Uterus (tissue), 3 donors: ENCODE measurements at regions not wholly inside any gene's neighbourhood (a gene's known extent, or its start where the extent isn't known, plus 50 kb on each side); places are given as distances from the start of the nearest gene placed in this dataset.

Experiments used
- DNase-seq, 2 donors: peaks; one replicate each; pipeline ENCODE4 v3.0.0-alpha.2; 2019 to 2020
- H3K27ac ChIP-seq, 2 donors: fragments of 200-600 bp; sonication (generic); 1 replicate in 1 of 2; 2 replicates in 1 of 2; pipeline ENCODE4 v1.5.1; 2016 to 2018
- H3K27me3 ChIP-seq, 2 donors: fragments of 200-600 bp; sonication (generic); one replicate each; pipeline ENCODE4 v1.5.1; 2018 to 2019; ENCODE audit warnings: control low read depth in 1 of 2
- H3K36me3 ChIP-seq, 2 donors: fragments of 200-600 bp; sonication (generic); one replicate each; pipeline ENCODE4 v1.5.1; 2019; ENCODE audit warnings: control low read depth in 1 of 2
- H3K4me1 ChIP-seq, 2 donors: fragments of 200-600 bp; sonication (generic); one replicate each; pipeline ENCODE4 v1.5.1; 2018 to 2019; ENCODE audit warnings: control low read depth in 1 of 2
- H3K4me3 ChIP-seq, 2 donors: fragments of 200-600 bp; sonication (generic); 1 replicate in 1 of 2; 2 replicates in 1 of 2; pipeline ENCODE4 v1.5.1; 2018 to 2019; ENCODE audit warnings: mild to moderate bottlenecking in 1 of 2
- H3K9me3 ChIP-seq, 2 donors: fragments of 200-600 bp; sonication (generic); one replicate each; pipeline ENCODE4 v1.5.1; 2019; ENCODE audit warnings: control low read depth in 1 of 2
- CTCF ChIP-seq, 4 experiments: fragments of 200-600 bp in 2 of 4; fragments of 450-650 bp in 2 of 4; sonication (generic) in 2 of 4; IDR thresholded peaks; one replicate each; pipeline ENCODE4 v1.5.1; 2016 to 2019; ENCODE audit warnings: antibody characterized with exemption in 4 of 4, mild to moderate bottlenecking in 2 of 4, moderate library complexity in 1 of 4
- POLR2A ChIP-seq, 2 donors: fragments of 450-650 bp; IDR thresholded peaks; one replicate each; pipeline ENCODE4 v1.6.1; 2016; ENCODE audit warnings: antibody characterized with exemption in 2 of 2, mild to moderate bottlenecking in 1 of 2, moderate library complexity in 1 of 2
- intact Hi-C: fragments of 100-400 bp; cut with DNase I; formaldehyde crosslinking; loops from one replicate; pipeline ENCODE4 v1.15.1; 2023; ENCODE audit warnings: low total_unique reads
- donor health status: DM: yes; HTN: yes; CAD: no.

- no peak for DNase-seq
- no peak overlapping the region for H3K27ac ChIP-seq
- no peaks in the 10 kb centered on the region for H3K4me1 ChIP-seq
- no peaks in the 10 kb centered on the region for H3K27me3 ChIP-seq
- no peaks in the 10 kb centered on the region for H3K36me3 ChIP-seq
- TF ChIP-seq POLR2A (IDR thresholded peaks at IDR 0.05) (no peak), CTCF (IDR thresholded peaks at IDR 0.05) (no peak)
- no peaks in the 10 kb centered on the region for H3K9me3 ChIP-seq
- intact Hi-C loops: no loop called here
- H3K4me3 ChIP-seq: no peak overlapping the region
These were observed 213.4 kb downstream of the ZBBX start for GRCh38 chr3:167166594-167167253.

GRCh38 chr3:167166012-167166411, 214.1 kb downstream of the ZBBX start:
- Histone ChIP-seq H3K4me1 (no peaks in the 10 kb centered on the region), H3K27me3 (no peaks in the 10 kb centered on the region), H3K36me3 (no peaks in the 10 kb centered on the region), H3K4me3 (no peak overlapping the region), H3K9me3 (no peaks in the 10 kb centered on the region), H3K27ac (no peak overlapping the region)
- DNase-seq: no peak
- TF ChIP-seq POLR2A (IDR thresholded peaks at IDR 0.05): no peak
- no peak for TF ChIP-seq CTCF (IDR thresholded peaks at IDR 0.05)
- intact Hi-C loops: no loop called here

GRCh38 chr3:167163580-167163979, 216.5 kb downstream of the ZBBX start:
- H3K36me3 ChIP-seq: no peaks in the 10 kb centered on the region
- H3K27me3 ChIP-seq: no peaks in the 10 kb centered on the region
- H3K4me3 ChIP-seq: no peak overlapping the region
- intact Hi-C loops: no loop called here
- H3K4me1 ChIP-seq: no peaks in the 10 kb centered on the region
- TF ChIP-seq POLR2A (IDR thresholded peaks at IDR 0.05): no peak
- TF ChIP-seq CTCF (IDR thresholded peaks at IDR 0.05): no peak
- H3K9me3 ChIP-seq: no peaks in the 10 kb centered on the region
- DNase-seq: no peak
- no peak overlapping the region for H3K27ac ChIP-seq

GRCh38 chr3:167162083-167162482, 218.0 kb downstream of the ZBBX start:
- no peak for DNase-seq
- Histone ChIP-seq H3K27me3 (no peaks in the 10 kb centered on the region), H3K4me1 (no peaks in the 10 kb centered on the region), H3K4me3 (no peak overlapping the region), H3K36me3 (no peaks in the 10 kb centered on the region), H3K9me3 (no peaks in the 10 kb centered on the region), H3K27ac (no peak overlapping the region)
- intact Hi-C loops: no loop called here
- TF ChIP-seq POLR2A (IDR thresholded peaks at IDR 0.05) (no peak), CTCF (IDR thresholded peaks at IDR 0.05) (no peak)

- no peaks in the 10 kb centered on the region for H3K9me3 ChIP-seq
- no peaks in the 10 kb centered on the region for H3K36me3 ChIP-seq
- no peak for TF ChIP-seq CTCF (IDR thresholded peaks at IDR 0.05)
- no peak for TF ChIP-seq POLR2A (IDR thresholded peaks at IDR 0.05)
- no peak overlapping the region for H3K27ac ChIP-seq
- intact Hi-C loops: no loop called here
- no peaks in the 10 kb centered on the region for H3K27me3 ChIP-seq
- no peak for DNase-seq
- no peak overlapping the region for H3K4me3 ChIP-seq
- H3K4me1 ChIP-seq: no peaks in the 10 kb centered on the region
These were observed 219.3 kb downstream of the ZBBX start for GRCh38 chr3:167160781-167161180.
